ENCODE measurements at regions not wholly inside any gene's neighbourhood (a gene's known extent, or its start where the extent isn't known, plus 50 kb on each side); places are given as distances from the start of the nearest gene placed in this dataset.

DNA sequence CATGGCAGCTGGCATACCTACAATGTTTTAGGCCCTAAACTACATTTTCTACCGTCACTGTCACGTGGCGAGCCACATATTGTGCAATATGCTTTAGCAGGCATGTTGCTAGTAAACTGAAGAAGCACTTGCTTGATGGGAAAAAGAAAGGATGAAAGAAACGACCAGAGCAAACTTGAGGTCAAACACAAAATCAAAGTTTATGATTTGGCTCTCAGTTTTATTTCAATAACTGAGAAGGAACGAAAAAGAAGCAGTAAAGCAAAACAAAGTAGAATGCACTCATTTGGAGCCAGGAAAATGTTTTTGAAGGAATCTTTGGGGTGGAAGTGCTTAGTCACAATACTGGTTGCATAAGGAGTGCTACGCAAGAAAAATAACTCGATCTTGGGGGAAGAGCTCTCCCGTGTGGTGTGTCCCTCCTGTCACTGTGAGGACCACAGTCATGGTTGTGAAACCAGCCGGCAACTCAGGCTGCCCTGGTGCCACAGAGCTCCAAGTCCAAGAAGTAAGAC is 349.8 kb downstream of the RBM43 start:
- ATAC-seq: peak; percentile 95
- peak; percentile 62 for DNase-seq (ENCODE audit: low spot score)

GRCh38 chr2:150909613-150910012 is 352.1 kb downstream of the RBM43 start:
- DNase-seq (ENCODE audit: low spot score) (no peak), ATAC-seq (no peak)

DNA sequence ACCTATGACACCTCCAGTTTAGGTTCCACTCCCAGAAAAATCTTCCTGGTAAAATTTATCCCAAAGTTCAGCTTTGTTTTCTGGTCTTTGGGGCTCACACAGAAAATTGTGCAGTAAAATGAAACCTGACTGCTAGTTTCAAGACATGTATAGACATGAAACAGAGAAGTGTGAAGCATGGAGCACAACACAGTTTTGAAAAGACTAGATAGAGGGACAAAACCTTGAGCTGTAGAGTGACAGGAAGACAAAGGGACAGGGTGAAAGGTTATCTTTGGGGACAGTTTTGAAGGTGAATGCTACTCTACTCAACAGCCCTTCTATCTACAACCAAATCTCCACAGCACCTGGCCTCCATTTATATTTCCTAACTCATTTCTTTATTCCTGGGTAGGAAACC is 352.6 kb downstream of the RBM43 start:
- no peak for DNase-seq (ENCODE audit: low spot score)
- ATAC-seq: no peak

DNA sequence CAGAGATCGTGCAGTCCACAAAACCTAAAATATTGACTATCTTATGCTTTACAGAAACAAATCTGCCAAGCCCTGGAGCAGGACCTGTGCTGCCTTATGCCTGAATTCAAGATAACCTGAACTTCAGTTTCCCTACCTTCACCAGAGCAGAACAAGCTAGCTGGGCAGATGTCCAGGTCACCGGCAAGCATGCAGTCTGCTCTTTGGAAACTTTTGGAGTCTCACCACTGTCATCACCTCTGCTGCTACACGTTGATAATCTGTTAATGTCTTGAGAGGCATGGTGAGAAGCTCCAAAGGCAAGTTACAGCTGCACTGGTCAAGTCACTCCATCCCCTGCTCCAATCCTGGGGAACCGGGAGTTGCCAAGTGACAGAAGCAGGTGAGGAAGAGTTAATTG is 354.2 kb downstream of the RBM43 start:
- ATAC-seq (no peak), DNase-seq (ENCODE audit: low spot score) (no peak)

DNA sequence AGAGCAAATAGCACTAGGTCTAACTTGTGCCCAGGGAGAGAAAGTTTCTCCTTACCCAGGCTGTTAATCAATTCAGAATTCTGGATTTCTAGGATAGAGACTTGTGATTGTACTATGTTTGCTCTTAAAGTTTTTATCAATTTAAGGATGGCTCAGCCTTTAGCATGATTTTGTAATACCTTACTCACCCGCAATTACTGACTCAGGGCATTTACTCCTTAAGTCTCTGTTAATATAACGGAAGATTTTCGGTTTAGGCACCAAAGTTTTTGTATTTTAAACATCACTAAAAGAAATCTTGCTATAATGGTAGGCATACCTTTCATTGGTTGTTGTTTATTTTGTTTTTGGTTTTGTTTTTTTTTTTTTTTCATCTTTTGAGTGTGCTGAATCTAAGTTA is 358.2 kb downstream of the RBM43 start:
- DNase-seq (ENCODE audit: low spot score) (no peak), ATAC-seq (no peak)

DNA sequence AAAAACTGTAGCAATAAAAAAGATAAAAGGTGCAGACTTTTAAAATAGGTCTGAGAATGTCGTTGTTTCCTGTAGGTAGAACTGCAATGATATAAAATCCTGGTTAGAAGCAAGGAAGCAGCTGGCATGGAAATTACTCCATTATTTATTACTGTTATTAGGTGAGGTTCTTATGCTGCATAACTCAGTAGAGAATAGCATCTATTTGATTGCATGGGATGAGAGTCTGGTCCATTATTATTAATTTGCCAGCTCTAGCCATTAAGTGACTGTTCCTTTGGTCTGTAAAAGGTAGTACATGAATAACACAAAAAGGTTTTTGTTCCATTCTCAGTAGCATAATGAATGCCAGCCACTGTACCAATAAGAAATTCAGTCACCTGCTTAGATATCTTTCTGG is 358.6 kb downstream of the RBM43 start:
- no peak for ATAC-seq
- no peak for DNase-seq (ENCODE audit: low spot score)

DNA sequence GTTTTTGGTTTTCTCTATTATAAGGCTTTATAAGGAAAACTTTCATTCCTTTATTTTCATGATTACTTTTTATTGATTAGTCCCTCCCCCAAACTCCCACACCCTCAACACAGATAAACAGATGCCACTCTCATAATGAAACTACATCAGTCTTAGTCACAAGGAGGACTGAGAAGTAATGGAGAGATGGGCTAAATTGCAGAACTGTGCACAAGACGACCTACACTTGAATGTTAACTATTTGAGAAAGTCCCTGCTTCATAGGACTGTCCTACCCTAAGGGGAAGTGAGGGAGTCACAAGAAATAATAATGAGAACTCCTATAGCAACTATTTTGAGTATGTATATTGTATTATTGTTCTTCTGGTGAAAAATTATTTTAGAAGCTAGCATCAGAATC is 360.8 kb downstream of the RBM43 start:
- DNase-seq (ENCODE audit: low spot score) (no peak), ATAC-seq (no peak)

GRCh38 chr2:150895968-150896367 is 365.7 kb downstream of the RBM43 start:
- no peak for ATAC-seq
- DNase-seq (ENCODE audit: low spot score): no peak

DNA sequence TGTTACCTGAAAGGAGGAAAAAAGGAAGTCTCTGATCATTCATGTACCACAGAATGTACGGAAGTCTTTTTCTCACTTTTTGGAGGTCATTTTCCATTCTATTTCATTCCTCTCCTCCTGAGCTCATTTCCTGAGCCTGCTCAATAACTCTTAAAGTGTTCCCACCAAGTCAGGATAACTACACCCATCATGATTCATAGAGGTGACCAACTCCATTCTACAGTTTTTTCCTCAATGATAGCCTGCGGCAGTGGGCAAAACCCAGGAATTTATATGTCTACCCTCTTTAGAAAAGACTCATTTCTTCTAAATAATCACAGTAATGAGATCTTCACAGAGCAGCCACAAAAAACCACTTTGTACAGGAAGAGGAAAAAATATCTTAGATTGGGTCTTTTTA is 372.5 kb downstream of the RBM43 start:
- ATAC-seq: no peak
- DNase-seq (ENCODE audit: low spot score): no peak

DNA sequence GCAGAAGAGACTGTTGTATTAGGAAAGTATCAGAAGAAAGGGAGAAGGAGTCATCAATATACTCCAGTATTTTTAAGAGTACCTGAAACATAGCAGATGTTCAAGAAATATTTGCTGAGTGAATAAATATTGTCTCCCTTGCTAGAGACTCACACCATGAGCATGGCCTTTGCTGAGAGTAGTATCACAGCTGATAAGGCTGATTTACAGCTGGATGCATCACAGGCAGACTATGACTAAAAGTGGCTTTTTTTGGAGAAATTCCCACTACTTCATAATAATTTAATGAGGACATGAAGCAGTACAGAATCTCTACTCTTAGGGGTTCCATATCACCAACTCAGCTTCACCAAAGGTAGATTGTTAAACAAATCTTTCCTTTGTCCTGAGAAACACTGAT is 373.3 kb downstream of the RBM43 start:
- ATAC-seq (no peak), DNase-seq (ENCODE audit: low spot score) (no peak)

- ATAC-seq (no peak), DNase-seq (ENCODE audit: low spot score) (no peak)
These were observed 373.7 kb downstream of the RBM43 start for GRCh38 chr2:150887926-150888325.

GRCh38 chr2:150885774-150886386 is 375.8 kb downstream of the RBM43 start:
- no peak for ATAC-seq
- DNase-seq (ENCODE audit: low spot score): no peak

GRCh38 chr2:150885236-150885635 is 376.4 kb downstream of the RBM43 start:
- ATAC-seq (no peak), DNase-seq (ENCODE audit: low spot score) (no peak)

GRCh38 chr2:150883613-150883895 is 378.1 kb downstream of the RBM43 start:
- no peak for DNase-seq (ENCODE audit: low spot score)
- ATAC-seq: no peak

GRCh38 chr2:150882751-150883612 is 378.7 kb downstream of the RBM43 start:
- no peak for ATAC-seq
- DNase-seq (ENCODE audit: low spot score): no peak

DNA sequence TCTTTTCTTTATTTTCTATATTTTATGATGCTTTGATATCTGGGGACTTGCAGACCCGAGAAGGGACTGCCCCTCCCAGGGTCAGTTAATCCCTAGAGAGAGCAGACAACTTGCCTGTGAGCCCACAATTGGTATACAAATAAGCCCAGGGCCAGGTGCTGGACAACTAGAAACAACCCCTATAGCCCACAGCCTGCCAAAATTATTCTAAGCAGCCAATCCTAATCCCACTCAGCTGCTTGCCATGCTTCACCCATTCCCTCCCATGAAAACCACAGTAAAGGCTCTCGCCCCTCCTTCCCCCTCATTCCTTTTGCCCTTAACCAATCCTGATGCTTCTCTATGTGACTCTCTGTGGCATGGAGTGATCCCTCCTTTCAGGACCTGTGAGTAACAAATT is 380.7 kb downstream of the RBM43 start:
- DNase-seq (ENCODE audit: low spot score): no peak
- no peak for ATAC-seq

DNA sequence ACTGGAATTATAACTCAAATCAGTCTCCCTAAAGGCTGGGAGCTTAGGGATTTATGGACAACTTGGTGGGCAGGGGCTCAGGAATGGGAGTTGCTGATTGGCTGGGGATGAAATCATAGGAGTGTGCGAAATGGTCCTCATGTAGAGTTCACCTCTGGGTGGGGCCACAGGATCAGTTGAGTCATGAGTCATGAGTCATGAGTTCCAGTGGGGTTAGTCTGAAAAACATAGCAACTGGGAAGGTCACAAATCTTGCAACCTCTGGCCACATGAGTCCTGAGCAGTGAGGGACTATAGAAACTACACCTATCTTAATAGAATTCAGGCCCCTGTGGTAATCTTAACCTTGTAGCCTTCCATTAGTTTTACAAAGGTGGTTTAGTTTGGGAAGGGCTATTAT is 383.3 kb downstream of the RBM43 start:
- DNase-seq (ENCODE audit: low spot score) (no peak), ATAC-seq (no peak)

DNA sequence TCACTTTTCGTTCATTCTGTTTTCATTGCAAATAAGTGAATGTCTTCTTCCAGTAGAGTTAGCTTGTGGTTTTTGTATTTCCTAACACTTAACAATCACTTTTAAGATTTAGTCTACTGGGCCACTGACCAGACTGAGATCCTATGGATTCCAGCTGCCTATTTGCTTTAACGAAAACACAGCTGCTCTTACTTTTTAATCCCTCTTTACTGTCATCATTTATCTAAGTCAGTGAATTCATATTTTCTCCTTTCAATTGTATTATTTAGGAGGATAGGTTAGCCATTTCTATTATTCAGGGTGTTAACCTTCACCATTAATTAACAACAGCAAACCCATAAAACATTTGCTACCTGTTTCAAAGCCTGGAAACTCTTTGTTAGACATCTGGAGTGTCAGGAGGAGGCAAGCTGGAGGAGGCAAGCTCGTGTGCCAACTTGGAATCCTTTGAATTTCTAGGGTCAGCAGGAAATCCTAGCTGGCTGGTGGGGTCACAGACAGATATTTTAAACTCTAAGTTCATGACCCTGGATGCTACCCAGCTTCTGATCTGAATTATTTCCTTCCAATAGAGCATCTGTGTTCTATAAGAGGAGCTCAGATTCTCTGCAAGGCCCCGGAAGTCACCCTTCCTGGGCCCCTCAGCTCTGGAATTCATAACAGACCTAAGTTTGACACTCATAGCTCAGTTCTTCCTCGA is 385.3 kb downstream of the RBM43 start:
- DNase-seq (ENCODE audit: low spot score): no peak
- ATAC-seq: no peak

DNA sequence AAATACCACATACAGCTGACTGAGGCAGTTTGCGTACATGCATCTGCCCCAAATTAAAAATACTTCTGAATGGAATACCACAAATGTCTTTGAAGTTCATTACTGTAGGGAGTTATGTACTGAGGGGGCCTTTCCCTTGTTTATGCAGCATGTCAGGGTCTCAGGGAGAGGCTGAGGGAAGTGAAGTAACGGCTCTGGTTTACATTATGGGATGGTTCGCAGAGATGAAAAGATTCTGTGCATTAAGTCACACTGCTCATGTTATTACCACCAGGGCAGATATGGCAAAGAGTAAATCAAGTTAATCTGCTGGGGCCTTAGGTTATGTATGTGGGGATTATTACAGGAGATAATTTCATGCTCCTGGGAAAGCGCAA is 385.9 kb upstream of the RND3 start:
- DNase-seq (ENCODE audit: low spot score): no peak

DNA sequence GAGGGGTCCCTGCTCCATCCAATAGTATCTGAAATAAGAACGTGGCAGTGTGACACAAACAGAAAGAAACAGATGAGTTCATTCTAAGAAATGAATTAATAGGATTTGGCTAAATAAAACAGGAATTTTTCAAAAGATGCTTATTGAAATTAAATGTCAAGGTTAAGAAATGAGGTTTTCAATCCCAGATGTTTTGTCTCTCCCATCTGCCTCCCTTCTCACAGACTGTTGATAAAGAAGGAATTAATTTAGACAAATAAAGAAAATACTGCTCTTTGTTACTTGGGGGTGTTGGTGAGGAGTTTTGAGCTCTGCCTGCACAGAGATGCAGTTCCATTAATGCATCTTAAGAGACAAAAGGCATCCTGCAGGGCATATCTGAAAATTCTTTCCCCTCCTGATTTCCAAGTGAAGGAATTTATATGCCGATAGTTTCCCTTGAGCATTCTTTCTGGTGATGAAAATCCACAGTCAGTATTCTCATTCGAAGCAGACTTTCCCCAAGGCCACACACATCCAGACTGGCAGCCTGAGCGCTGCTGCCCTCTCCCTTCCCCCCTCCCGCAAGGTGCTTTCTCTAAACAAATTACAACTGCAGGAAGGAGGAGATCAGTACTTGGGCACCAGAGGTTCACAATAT is 385.4 kb upstream of the RND3 start:
- ATAC-seq (no peak), DNase-seq (ENCODE audit: low spot score) (no peak)

More for the DNA sequence above, 385.9 kb upstream of the RND3 start:
- ATAC-seq: no peak

- ATAC-seq (no peak), DNase-seq (ENCODE audit: low spot score) (no peak)
These were observed 379.0 kb upstream of the RND3 start for GRCh38 chr2:150866431-150866830.

DNA sequence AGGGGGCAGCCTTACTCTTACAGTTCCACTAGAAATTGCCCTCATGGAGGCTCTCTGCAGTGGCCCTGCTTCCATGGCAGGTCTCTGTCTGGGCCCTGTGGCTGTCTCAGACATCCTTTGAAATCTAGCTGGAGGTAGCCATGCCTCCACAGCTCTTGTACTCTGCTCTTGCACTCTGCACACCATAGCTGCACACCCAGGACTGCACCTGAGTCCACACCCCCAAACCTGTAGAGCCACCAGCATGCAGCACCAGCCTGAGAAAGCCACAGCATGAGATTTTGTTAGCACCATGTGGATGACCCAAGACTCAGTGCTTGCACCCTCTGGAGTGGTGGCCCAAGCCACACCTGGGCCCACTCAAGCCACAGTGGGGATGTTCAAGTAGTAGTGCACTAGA is 376.2 kb upstream of the RND3 start:
- ATAC-seq (no peak), DNase-seq (ENCODE audit: low spot score) (no peak)

All from left lobe of liver (tissue), 2 donors.